ENCODE measurements at regions not wholly inside any gene's neighbourhood (a gene's known extent, or its start where the extent isn't known, plus 50 kb on each side); places are given as distances from the start of the nearest gene placed in this dataset.
"Not testable (repeated sequence)": the region's sequence is repeated elsewhere in the genome, so short reads cannot be mapped to it uniquely, and the experiment has no call there.

- DNase-seq, result no peak
These were observed 144.4 kb upstream of the TWIST2 start for GRCh38 chr2:238703436-238703835.

- DNase-seq, result no peak
These were observed 143.2 kb upstream of the TWIST2 start for GRCh38 chr2:238704471-238705225.

- no peak for DNase-seq
These were observed 141.7 kb upstream of the TWIST2 start for GRCh38 chr2:238706163-238706562.

GRCh38 chr2:238706673-238707072, 141.2 kb upstream of the TWIST2 start:
- no peak for DNase-seq

- DNase-seq, result no peak
These were observed 138.4 kb upstream of the TWIST2 start for GRCh38 chr2:238709325-238710025.

GRCh38 chr2:238710032-238710735, 137.7 kb upstream of the TWIST2 start:
- no peak for DNase-seq

- DNase-seq, result no peak
These were observed 137.1 kb upstream of the TWIST2 start for GRCh38 chr2:238710787-238711186.

GRCh38 chr2:238711346-238711745, 136.5 kb upstream of the TWIST2 start:
- DNase-seq, result no peak

GRCh38 chr2:238712011-238712410, 135.9 kb upstream of the TWIST2 start:
- no peak for DNase-seq

- DNase-seq, result no peak
These were observed 134.6 kb upstream of the TWIST2 start for GRCh38 chr2:238713198-238713826.

- DNase-seq, result no peak
These were observed 133.8 kb upstream of the TWIST2 start for GRCh38 chr2:238714038-238714528.

- no peak for DNase-seq
These were observed 131.7 kb upstream of the TWIST2 start for GRCh38 chr2:238716171-238716570.

GRCh38 chr2:238716585-238716984, 131.3 kb upstream of the TWIST2 start:
- DNase-seq, result no peak

- DNase-seq, result no peak
These were observed 130.8 kb upstream of the TWIST2 start for GRCh38 chr2:238717084-238717483.

GRCh38 chr2:238719641-238720040, 128.2 kb upstream of the TWIST2 start:
- DNase-seq, result no peak

- peak; percentile 54 to 84 for DNase-seq
These were observed 127.6 kb upstream of the TWIST2 start for GRCh38 chr2:238720232-238720672.

- DNase-seq, result no peak
These were observed 125.7 kb upstream of the TWIST2 start for GRCh38 chr2:238722181-238722580.

GRCh38 chr2:238722883-238723282, 125.0 kb upstream of the TWIST2 start:
- DNase-seq, result no peak

GRCh38 chr2:238723740-238724320, 124.1 kb upstream of the TWIST2 start:
- DNase-seq, result not testable (repeated sequence)

- DNase-seq, result no peak
These were observed 123.2 kb upstream of the TWIST2 start for GRCh38 chr2:238724728-238725127.

- no peak for DNase-seq
These were observed 122.6 kb upstream of the TWIST2 start for GRCh38 chr2:238725298-238725697.

Data from NCI-H526 (cell line).